Ovary (tissue), 3 donors: ENCODE measurements at regions not wholly inside any gene's neighbourhood (a gene's known extent, or its start where the extent isn't known, plus 50 kb on each side); places are given as distances from the start of the nearest gene placed in this dataset.

Experiments
- CTCF ChIP-seq, 3 donors: fragments of 450-650 bp in 2 of 3; fragments of 200-600 bp in 1 of 3; IDR thresholded peaks; one replicate each; pipeline versions ENCODE4 v1.5.1 to v1.8.0; 2016 to 2022; ENCODE audit warnings: antibody characterized with exemption in 3 of 3, mild to moderate bottlenecking in 1 of 3
- EP300 ChIP-seq: sonication (generic); formaldehyde crosslinking; IDR thresholded peaks from one replicate; pipeline ENCODE4 v1.6.1; 2017; ENCODE audit warnings: antibody characterized with exemption
- POLR2A ChIP-seq: fragments of 450-650 bp; IDR thresholded peaks from one replicate; pipeline ENCODE4 v1.6.1; 2017; ENCODE audit warnings: antibody characterized with exemption, mild to moderate bottlenecking, moderate library complexity
- donor health status: DM: no; HTN: no; CAD: no.

- TF ChIP-seq POLR2A = no peak
- no peak for TF ChIP-seq CTCF (IDR thresholded peaks at IDR 0.05)
- TF ChIP-seq EP300 = no peak
These were observed 56.5 kb upstream of the NRSN1 start for GRCh38 chr6:24069526-24069925.
